Thyroid gland (tissue), 4 donors: ENCODE measurements at regions not wholly inside any gene's neighbourhood (a gene's known extent, or its start where the extent isn't known, plus 50 kb on each side); places are given as distances from the start of the nearest gene placed in this dataset.

Source experiments
- CTCF ChIP-seq, 6 experiments: fragments of 200-600 bp in 3 of 6; fragments of 450-650 bp in 3 of 6; sonication (generic) in 3 of 6; IDR thresholded peaks; one replicate each; pipeline ENCODE4 v1.5.1; 2016 to 2019; ENCODE audit warnings: antibody characterized with exemption in 6 of 6, mild to moderate bottlenecking in 2 of 6, inconsistent platforms in 1 of 6, moderate library complexity in 1 of 6
- POLR2A ChIP-seq, 2 donors: fragments of 450-650 bp; IDR thresholded peaks; one replicate each; pipeline ENCODE4 v1.6.1; 2017; ENCODE audit warnings: antibody characterized with exemption in 2 of 2, mild to moderate bottlenecking in 2 of 2, moderate library complexity in 1 of 2

- no peak for TF ChIP-seq CTCF (IDR thresholded peaks at IDR 0.05)
- TF ChIP-seq POLR2A (IDR thresholded peaks at IDR 0.05), result no peak
Measured at GRCh38 chr3:55412545-55412944, 74.6 kb downstream of the WNT5A start.
